H1 (cell line): ENCODE measurements at regions not wholly inside any gene's neighbourhood (a gene's known extent, or its start where the extent isn't known, plus 50 kb on each side); places are given as distances from the start of the nearest gene placed in this dataset.

ENCODE experiments used
- CTCF ChIA-PET: fragments of 300-600 bp; sonication (Branson Sonifier 250); formaldehyde crosslinking; loops from one replicate; lab custom pipeline; 2021; ENCODE audit not compliant: partially characterized antibody; lab: Charles Lee
- POLR2A ChIA-PET: fragments of 300-600 bp; sonication (Branson Sonifier 250); formaldehyde crosslinking; loops from one replicate; lab custom pipeline; 2021; ENCODE audit warnings: inconsistent platforms; ENCODE audit not compliant: partially characterized antibody; lab: Charles Lee
- DNase-seq, 2 experiments: peaks; one replicate each; pipeline versions ENCODE4 v3.0.0 to v3.0.0-alpha.2; 2010 to 2022; ENCODE audit warnings: low spot score in 2 of 2, low read depth in 1 of 2, mixed read lengths in 1 of 2
- FAIRE-seq: peaks from 2 replicates; lab custom pipeline; 2011; peaks lifted over from hg19 to GRCh38; lab: Jason Lieb, UNC
- H2AFZ ChIP-seq: 2 replicates; pipeline ENCODE4 v1.8.1; 2012; ENCODE audit warnings: low read length, inconsistent platforms
- H2AK5ac ChIP-seq: 2 replicates; pipeline ENCODE4 v1.6.1; 2013; ENCODE audit warnings: low read depth, low read length
- H2BK120ac ChIP-seq: replicated peaks from 2 replicates; pipeline ENCODE3; 2013; ENCODE audit warnings: low read depth, low read length, inconsistent platforms
- H2BK12ac ChIP-seq: 2 replicates; pipeline ENCODE4 v1.6.1; 2013; ENCODE audit warnings: low read depth, low read length
- H2BK15ac ChIP-seq: 2 replicates; pipeline ENCODE4 v1.6.1; 2013; ENCODE audit warnings: low read length
- H2BK20ac ChIP-seq: 2 replicates; pipeline ENCODE4 v1.6.1; 2013; ENCODE audit warnings: low read length
- H2BK5ac ChIP-seq: 2 replicates; pipeline ENCODE4 v1.6.1; 2013; ENCODE audit warnings: low read depth, low read length
- H3K14ac ChIP-seq: 2 replicates; pipeline ENCODE4 v1.6.1; 2013; ENCODE audit warnings: inconsistent platforms; ENCODE audit not compliant: insufficient read length
- H3K18ac ChIP-seq: 2 replicates; pipeline ENCODE4 v1.6.1; 2013; ENCODE audit warnings: low read length; ENCODE audit errors: extremely low read depth
- H3K23ac ChIP-seq: 2 replicates; pipeline ENCODE4 v1.6.1; 2013; ENCODE audit warnings: inconsistent platforms; ENCODE audit not compliant: insufficient read length
- H3K23me2 ChIP-seq: 2 replicates; pipeline ENCODE4 v1.6.1; 2013; ENCODE audit warnings: low read depth, low read length
- H3K27ac ChIP-seq: 2 replicates; pipeline ENCODE4 v1.6.1; 2011; ENCODE audit warnings: low read depth, low read length, inconsistent platforms
- H3K27me3 ChIP-seq, 4 experiments: replicated peaks in 1 of 4; 1 replicate in 1 of 4; 2 replicates in 3 of 4; pipeline versions ENCODE4 v1.6.1 to v1.8.1; 2011 to 2013; ENCODE audit warnings: low read length in 3 of 4, mild to moderate bottlenecking in 3 of 4, inconsistent platforms in 2 of 4, mixed read lengths in 2 of 4, moderate library complexity in 1 of 4; ENCODE audit not compliant: control insufficient read depth in 3 of 4, insufficient read depth in 3 of 4; ENCODE audit errors: extremely low read depth in 1 of 4
- H3K36me3 ChIP-seq, 4 experiments: 2 replicates each; pipeline versions ENCODE4 v1.6.1 to v1.8.1; 2011 to 2013; ENCODE audit warnings: mild to moderate bottlenecking in 4 of 4, low read length in 3 of 4, moderate library complexity in 2 of 4, control low read depth in 1 of 4, inconsistent platforms in 1 of 4; ENCODE audit not compliant: insufficient read depth in 4 of 4, control insufficient read depth in 2 of 4
- H3K4ac ChIP-seq: replicated peaks from 2 replicates; pipeline ENCODE3; 2013; ENCODE audit warnings: low read length, low read depth, mixed read lengths, inconsistent platforms; ENCODE audit not compliant: insufficient read length
- H3K4me1 ChIP-seq, 4 experiments: replicated peaks in 1 of 4; 1 replicate in 1 of 4; 2 replicates in 3 of 4; pipeline versions ENCODE4 v1.6.1 to v1.8.1; 2011 to 2013; ENCODE audit warnings: low read length in 3 of 4, inconsistent platforms in 2 of 4, mixed read lengths in 1 of 4; ENCODE audit not compliant: insufficient read depth in 4 of 4, control insufficient read depth in 3 of 4
- H3K4me2 ChIP-seq, 2 experiments: 2 replicates each; pipeline versions ENCODE4 v1.6.1 to v1.8.1; 2011 to 2013; ENCODE audit warnings: low read depth in 2 of 2, low read length in 2 of 2, control low read depth in 1 of 2, inconsistent platforms in 1 of 2, mild to moderate bottlenecking in 1 of 2; ENCODE audit not compliant: insufficient read depth in 1 of 2
- H3K4me3 ChIP-seq, 4 experiments: fragments of 200-600, 300-600 bp in 1 of 4; sonication (generic), shearing (Covaris generic), sonication (Bioruptor Twin) in 1 of 4; 2 replicates each; pipeline versions ENCODE4 v1.5.1 to v1.8.1; 2011 to 2016; ENCODE audit warnings: low read length in 4 of 4, low read depth in 3 of 4, control low read depth in 2 of 4, inconsistent platforms in 2 of 4, mild to moderate bottlenecking in 2 of 4, mixed read lengths in 1 of 4, moderate library complexity in 1 of 4; ENCODE audit not compliant: insufficient read depth in 2 of 4; ENCODE audit errors: extremely low read depth in 1 of 4
- H3K56ac ChIP-seq: replicated peaks from 2 replicates; pipeline ENCODE3; 2013; ENCODE audit warnings: low read depth, mild to moderate bottlenecking, mixed read lengths, low read length, inconsistent platforms; ENCODE audit not compliant: insufficient read length
- H3K79me1 ChIP-seq: 2 replicates; pipeline ENCODE4 v1.6.1; 2013; ENCODE audit warnings: low read depth, low read length, control low read depth
- H3K79me2 ChIP-seq, 2 experiments: 2 replicates each; pipeline versions ENCODE4 v1.6.1 to v1.8.1; 2012 to 2013; ENCODE audit warnings: low read length in 2 of 2, mild to moderate bottlenecking in 2 of 2, inconsistent platforms in 1 of 2; ENCODE audit not compliant: insufficient read depth in 2 of 2, control insufficient read depth in 1 of 2
- H3K9ac ChIP-seq, 4 experiments: replicated peaks in 1 of 4; 1 replicate in 1 of 4; 2 replicates in 3 of 4; pipeline versions ENCODE4 v1.6.1 to v1.8.1; 2011 to 2013; ENCODE audit warnings: low read depth in 3 of 4, low read length in 3 of 4, control low read depth in 2 of 4, mild to moderate bottlenecking in 2 of 4, moderate library complexity in 2 of 4, inconsistent platforms in 1 of 4; ENCODE audit errors: extremely low read depth in 1 of 4
- H3K9me3 ChIP-seq, 2 experiments: 2 replicates each; pipeline versions ENCODE4 v1.6.1 to v1.8.1; 2012 to 2013; ENCODE audit warnings: mild to moderate bottlenecking in 2 of 2, moderate library complexity in 2 of 2, control low read depth in 1 of 2, inconsistent platforms in 1 of 2, low read depth in 1 of 2, low read length in 1 of 2, mixed read lengths in 1 of 2; ENCODE audit not compliant: insufficient read depth in 2 of 2
- H4K20me1 ChIP-seq, 2 experiments: replicated peaks in 1 of 2; 2 replicates each; pipeline versions ENCODE3 to v1.8.1; 2011 to 2013; ENCODE audit warnings: inconsistent platforms in 2 of 2, low read length in 2 of 2, mild to moderate bottlenecking in 1 of 2; ENCODE audit not compliant: insufficient read depth in 2 of 2, control insufficient read depth in 1 of 2
- H4K5ac ChIP-seq: 2 replicates; pipeline ENCODE4 v1.6.1; 2013; ENCODE audit warnings: low read length, low read depth, mixed read lengths, inconsistent platforms; ENCODE audit not compliant: insufficient read length
- H4K8ac ChIP-seq: 2 replicates; pipeline ENCODE4 v1.8.0; 2013; ENCODE audit warnings: mild to moderate bottlenecking, moderate library complexity, low read length, inconsistent platforms; ENCODE audit not compliant: insufficient read depth; ENCODE audit errors: extremely low read depth
- H4K91ac ChIP-seq: replicated peaks from 2 replicates; pipeline ENCODE3; 2013; ENCODE audit warnings: low read length, mixed read lengths, inconsistent platforms; ENCODE audit not compliant: insufficient read length
- CEBPB ChIP-seq: IDR thresholded peaks from 2 replicates; pipeline ENCODE4 v1.6.1; 2012; ENCODE audit warnings: low read depth, low read length
- GABPA ChIP-seq: IDR thresholded peaks from 2 replicates; pipeline ENCODE4 v1.6.1; 2011; ENCODE audit warnings: mild to moderate bottlenecking, low read length, moderate library complexity, borderline replicate concordance; ENCODE audit not compliant: insufficient read depth
- NRF1 ChIP-seq: IDR thresholded peaks from 2 replicates; pipeline ENCODE4 v1.6.1; 2011; ENCODE audit warnings: mild to moderate bottlenecking, low read depth, low read length, improper control_type of control experiment
- POLR2A ChIP-seq, 2 experiments: IDR thresholded peaks; 1 replicate in 1 of 2; 2 replicates in 1 of 2; pipeline ENCODE4 v1.6.1; 2011; ENCODE audit warnings: low read depth in 2 of 2, low read length in 2 of 2, mild to moderate bottlenecking in 2 of 2; ENCODE audit errors: control extremely low read depth in 1 of 2
- POLR2AphosphoS5 ChIP-seq: IDR thresholded peaks from 2 replicates; pipeline ENCODE4 v1.6.1; 2011; ENCODE audit warnings: low read depth, low read length
- RNF2 ChIP-seq: fragments of 200-900, 300-1000 bp; sonication (generic); IDR thresholded peaks from 2 replicates; pipeline ENCODE4 v1.7.1; 2016; ENCODE audit warnings: borderline replicate concordance, low read depth, mild to moderate bottlenecking, antibody characterized with exemption, low read length; ENCODE audit not compliant: poor library complexity, severe bottlenecking; ENCODE audit errors: missing control alignments
- TEAD4 ChIP-seq: IDR thresholded peaks from 2 replicates; pipeline ENCODE4 v1.6.1; 2012; ENCODE audit warnings: low read depth, low read length, inconsistent platforms, mixed read lengths
- WGBS, 2 experiments: shearing (Covaris generic) in 1 of 2; methylation state at CpG; one replicate each; pipeline versions ENCODE4 v1.1.6 to v1.1.7; 2013 to 2015; ENCODE audit warnings: low lambda C conversion rate in 2 of 2, mixed read lengths in 2 of 2, inconsistent platforms in 1 of 2, low coverage in 1 of 2, missing lambda C conversion rate in 1 of 2; ENCODE audit not compliant: insufficient replicate concordance in 2 of 2, insufficient coverage in 1 of 2, insufficient read length in 1 of 2; ENCODE audit errors: extremely low coverage in 1 of 2, missing lambda C conversion rate in 1 of 2; 5-methylcytosine and 5-hydroxymethylcytosine counted together

DNA sequence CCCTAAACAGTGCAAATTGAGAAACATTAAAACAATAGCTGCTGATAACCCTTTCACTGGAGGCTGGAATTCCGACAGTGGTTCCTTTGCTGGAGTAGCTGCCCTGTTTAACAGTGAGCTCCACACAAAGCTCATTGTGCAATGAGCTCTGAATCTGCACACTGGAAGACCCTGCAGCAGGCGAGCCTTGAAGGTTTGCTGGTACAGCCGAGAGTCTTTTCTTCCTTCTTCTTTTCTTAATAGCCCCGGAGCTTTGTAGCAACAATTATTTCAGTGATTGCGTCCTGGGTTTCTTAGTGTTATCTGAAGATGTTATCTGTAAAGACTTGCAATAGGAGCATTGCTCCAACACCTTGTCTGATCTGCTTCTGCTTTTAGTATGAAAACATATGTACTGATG lies 50.8 kb upstream of the CXCR4 start:
- Histone ChIP-seq H3K79me1 (no peaks in the 10 kb centered on the region), H2AFZ (no peak overlapping the region), H3K23me2 (no peaks in the 10 kb centered on the region), H3K4ac (no peak overlapping the region), H2BK120ac (no peak overlapping the region), H3K18ac (no peak overlapping the region), H3K23ac (no peak overlapping the region), H2BK5ac (no peak overlapping the region), H4K20me1 (no peaks in the 10 kb centered on the region), H4K91ac (no peak overlapping the region), H3K4me3 (no peak overlapping the region), H2BK12ac (no peak overlapping the region), H2AK5ac (no peak overlapping the region), H3K27me3 (peaks cover 0 to 1% (median 0%) of the 10 kb centered on the region in 4 experiments; a peak in 1 of 7 replicates), H3K4me1 (no peaks in the 10 kb centered on the region), H3K56ac (no peak overlapping the region), H4K5ac (no peak overlapping the region), H3K36me3 (no peaks in the 10 kb centered on the region), H3K9me3 (no peaks in the 10 kb centered on the region), H2BK15ac (no peak overlapping the region), H3K27ac (no peak overlapping the region), H3K14ac (no peak overlapping the region), H2BK20ac (no peak overlapping the region), H3K9ac (no peak overlapping the region), H4K8ac (no peak overlapping the region), H3K79me2 (no peaks in the 10 kb centered on the region), H3K4me2 (no peak overlapping the region)
- ChIA-PET POLR2A (no interaction called here), CTCF (interaction anchor here (1.3 kb wide), 1 partner anchor 87 kb away, joined by 3 read pairs; no protein-coding TSS in a partner anchor)
- TF ChIP-seq POLR2A (IDR thresholded peaks at IDR 0.05; ENCODE audit: control extremely low read depth in 1 of 2, low read depth in 2 of 2, low read length in 2 of 2) (no peak), GABPA (no peak), POLR2AphosphoS5 (no peak), NRF1 (no peak), RNF2 (no peak), TEAD4 (no peak), CEBPB (no peak)
- WGBS, 2 experiments = 86% methylated on average over 5 of the region's 5 CpGs; no CpG with 5 or more reads in 1 of the 2 experiments
- DNase-seq = peak in 1 of 2 experiments; percentile 22
- FAIRE-seq = no peak
